Activated naive CD8-positive, alpha-beta T cell treated with anti-CD3 and anti-CD28 coated beads, Interleukin-2, amount 10 ng/mL, durations not matched to agents 7 days and 5 days (primary cell): ENCODE measurements at regions not wholly inside any gene's neighbourhood (a gene's known extent, or its start where the extent isn't known, plus 50 kb on each side); places are given as distances from the start of the nearest gene placed in this dataset.
"Not testable (repeated sequence)": the region's sequence is repeated elsewhere in the genome, so short reads cannot be mapped to it uniquely, and the experiment has no call there.

Experiments
- ATAC-seq: fragments of 150-1000 bp; cut with Tn5 transposase; one replicate; pipeline ENCODE4 v1.10.0; 2021; ENCODE audit warnings: low read depth, moderate library complexity
- POLR2A ChIA-PET: fragments of 350-600 bp; sonication (Branson Sonifier 250); formaldehyde crosslinking; loops from one replicate; lab custom pipeline; 2021; ENCODE audit warnings: antibody characterized with exemption; lab: Charles Lee
- DNase-seq: peaks from one replicate; pipeline ENCODE4 v3.0.0; 2021
- H3K27ac Mint-ChIP-seq: one replicate; pipeline ENCODE4 v1.8.0; 2022; ENCODE audit warnings: mild to moderate bottlenecking, mixed read lengths
- H3K27me3 Mint-ChIP-seq: one replicate; pipeline ENCODE4 v1.8.0; 2022; ENCODE audit warnings: mild to moderate bottlenecking, moderate library complexity, mixed read lengths
- H3K36me3 Mint-ChIP-seq: one replicate; pipeline ENCODE4 v1.8.0; 2021; ENCODE audit warnings: mild to moderate bottlenecking, mixed read lengths
- H3K4me1 Mint-ChIP-seq: one replicate; pipeline ENCODE4 v1.8.0; 2021; ENCODE audit warnings: mixed read lengths
- H3K4me3 Mint-ChIP-seq: one replicate; pipeline ENCODE4 v1.8.0; 2022; ENCODE audit warnings: mild to moderate bottlenecking, moderate library complexity, mixed read lengths
- H3K9me3 Mint-ChIP-seq: one replicate; pipeline ENCODE4 v1.8.0; 2021; ENCODE audit warnings: mixed read lengths

DNA sequence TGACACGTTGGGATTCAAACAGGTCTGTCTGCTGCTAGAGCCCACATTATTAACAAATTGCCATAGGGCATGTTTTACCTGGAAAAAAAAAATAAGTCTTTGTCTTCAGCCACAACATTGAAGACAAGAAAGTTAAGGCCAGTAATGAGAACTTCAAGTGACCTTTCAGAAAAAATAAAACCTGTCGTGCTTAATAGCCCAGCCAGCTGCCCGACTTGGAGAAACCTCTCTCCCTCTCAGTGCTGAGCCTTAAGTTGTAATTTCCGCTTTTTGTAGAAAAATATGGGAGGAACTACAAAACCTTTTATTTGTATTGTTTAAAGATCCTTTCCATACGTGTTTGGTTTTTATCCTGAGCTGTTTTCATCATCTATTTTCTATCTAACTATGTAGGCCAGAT lies 454.3 kb upstream of the SLITRK6 start:
- H3K27me3 Mint-ChIP-seq, DNase-seq, H3K36me3 Mint-ChIP-seq, H3K4me1 Mint-ChIP-seq, H3K27ac Mint-ChIP-seq, H3K4me3 Mint-ChIP-seq, ATAC-seq, H3K9me3 Mint-ChIP-seq, POLR2A ChIA-PET: not testable (repeated sequence)

DNA sequence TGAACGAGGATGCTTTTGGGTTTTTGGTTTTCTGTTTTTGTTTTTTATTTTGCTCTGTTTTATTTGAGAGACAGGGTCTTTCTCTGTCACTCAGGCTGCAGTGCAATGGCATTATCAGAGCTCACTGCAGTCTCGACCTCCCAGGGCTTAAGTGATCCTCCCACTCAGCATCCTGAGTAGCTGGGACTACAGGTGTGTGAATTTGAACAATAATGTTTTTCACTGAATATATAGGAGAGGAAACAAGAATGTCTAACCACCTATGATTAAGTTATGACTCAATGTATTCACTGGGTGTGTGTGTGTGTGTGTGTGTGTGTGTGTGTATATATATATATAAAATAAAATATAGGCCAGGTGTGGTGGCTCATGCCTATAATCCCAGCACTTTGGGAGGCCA lies 456.6 kb upstream of the SLITRK6 start:
- H3K4me1 Mint-ChIP-seq, POLR2A ChIA-PET, DNase-seq, H3K4me3 Mint-ChIP-seq, H3K27ac Mint-ChIP-seq, H3K27me3 Mint-ChIP-seq, ATAC-seq, H3K9me3 Mint-ChIP-seq, H3K36me3 Mint-ChIP-seq: not testable (repeated sequence)

DNA sequence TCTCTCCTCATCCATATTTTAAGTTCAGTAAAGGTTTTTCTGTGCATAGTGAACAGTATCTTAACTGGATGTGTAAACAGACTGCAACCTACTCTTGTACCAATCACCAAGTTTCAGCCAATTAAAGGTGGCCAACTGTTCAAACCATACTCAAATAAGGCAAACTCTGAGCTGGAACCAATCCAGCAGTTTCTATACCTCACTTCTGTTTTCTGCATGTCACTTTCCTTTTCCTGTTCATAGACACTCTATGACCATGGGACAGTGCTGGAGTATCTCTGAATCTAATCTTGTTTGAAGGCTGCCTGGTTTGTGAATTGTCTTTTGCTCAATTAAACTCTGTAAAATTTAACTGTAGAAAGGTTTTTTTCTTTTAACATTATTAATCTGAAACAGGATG lies 470.3 kb upstream of the SLITRK6 start:
- ATAC-seq = no peak
- Mint-ChIP-seq H3K27me3 (no peaks in the 10 kb centered on the region), H3K9me3 (no peaks in the 10 kb centered on the region), H3K36me3 (no peaks in the 10 kb centered on the region), H3K27ac (no peak overlapping the region), H3K4me1 (no peaks in the 10 kb centered on the region), H3K4me3 (no peak overlapping the region)
- POLR2A ChIA-PET = no interaction called here
- DNase-seq = no peak

DNA sequence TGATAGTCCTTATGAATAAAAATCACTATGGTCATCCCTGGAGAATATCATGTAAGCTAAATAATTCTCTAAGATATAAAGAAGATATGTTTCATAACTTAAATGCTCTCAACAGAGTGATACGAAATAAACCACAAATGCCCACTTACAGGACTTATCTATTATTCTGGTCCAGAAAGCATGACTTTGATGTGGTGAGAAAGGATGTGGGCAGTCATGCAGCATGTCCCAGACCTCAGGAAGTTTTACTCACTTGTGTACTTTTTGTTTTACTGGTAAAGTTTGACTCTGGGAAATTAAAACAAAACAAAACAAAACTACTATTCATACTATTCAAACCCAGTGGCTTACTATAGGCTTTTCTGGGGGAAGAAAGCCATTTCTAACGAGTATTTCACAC lies 483.2 kb upstream of the SLITRK6 start:
- Mint-ChIP-seq H3K4me1 (no peaks in the 10 kb centered on the region), H3K4me3 (no peak overlapping the region), H3K27ac (no peak overlapping the region), H3K27me3 (no peaks in the 10 kb centered on the region), H3K36me3 (no peaks in the 10 kb centered on the region), H3K9me3 (no peaks in the 10 kb centered on the region)
- DNase-seq = no peak
- POLR2A ChIA-PET = no interaction called here
- ATAC-seq = no peak

DNA sequence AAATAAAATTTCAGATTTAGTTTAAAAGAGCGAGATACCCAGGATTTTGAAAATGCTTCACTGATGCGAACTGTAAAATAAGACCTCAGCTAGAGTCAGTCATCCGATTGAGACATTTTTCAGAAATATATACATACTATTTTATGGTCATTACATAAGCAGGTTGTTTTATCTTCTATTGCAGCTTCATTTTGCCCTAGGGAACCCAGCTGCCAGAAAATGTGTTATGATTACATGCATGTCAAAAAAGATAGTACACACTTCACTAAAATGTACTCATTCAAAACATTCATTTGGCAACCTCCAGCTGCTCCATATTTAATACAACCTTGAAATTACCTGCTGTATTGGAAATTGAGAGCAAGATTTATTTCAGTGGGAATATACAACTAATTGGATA lies 483.8 kb upstream of the SLITRK6 start:
- no peaks in the 10 kb centered on the region for H3K9me3 Mint-ChIP-seq
- no peaks in the 10 kb centered on the region for H3K27me3 Mint-ChIP-seq
- no peaks in the 10 kb centered on the region for H3K36me3 Mint-ChIP-seq
- no peak overlapping the region for H3K27ac Mint-ChIP-seq
- no peak for DNase-seq
- no peak overlapping the region for H3K4me3 Mint-ChIP-seq
- no peak for ATAC-seq
- POLR2A ChIA-PET = no interaction called here
- H3K4me1 Mint-ChIP-seq = no peaks in the 10 kb centered on the region

DNA sequence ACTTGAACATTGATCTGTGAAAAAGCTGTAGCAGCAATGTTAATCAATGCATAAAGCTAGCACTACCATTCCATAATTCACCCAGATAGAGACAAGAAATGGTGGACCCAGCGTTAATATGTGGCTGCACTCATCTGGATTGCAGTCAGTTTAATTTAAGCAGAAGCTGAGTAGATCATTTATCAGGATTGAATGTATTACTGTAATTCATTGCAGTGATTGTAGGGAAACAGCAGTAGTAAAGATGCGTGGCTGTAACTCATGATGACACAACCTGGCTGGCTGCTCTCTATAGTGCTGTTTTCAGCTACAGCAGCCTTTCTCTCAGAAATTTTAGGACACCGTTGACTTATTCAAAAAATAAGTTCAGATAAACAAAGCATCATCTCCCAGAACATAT lies 499.5 kb upstream of the SLITRK6 start:
- no peak for ATAC-seq
- H3K36me3 Mint-ChIP-seq = no peaks in the 10 kb centered on the region
- H3K27me3 Mint-ChIP-seq = no peaks in the 10 kb centered on the region
- H3K4me3 Mint-ChIP-seq = no peak overlapping the region
- no peak overlapping the region for H3K27ac Mint-ChIP-seq
- no peak for DNase-seq
- H3K9me3 Mint-ChIP-seq = no peaks in the 10 kb centered on the region
- POLR2A ChIA-PET = no interaction called here
- H3K4me1 Mint-ChIP-seq = no peaks in the 10 kb centered on the region

DNA sequence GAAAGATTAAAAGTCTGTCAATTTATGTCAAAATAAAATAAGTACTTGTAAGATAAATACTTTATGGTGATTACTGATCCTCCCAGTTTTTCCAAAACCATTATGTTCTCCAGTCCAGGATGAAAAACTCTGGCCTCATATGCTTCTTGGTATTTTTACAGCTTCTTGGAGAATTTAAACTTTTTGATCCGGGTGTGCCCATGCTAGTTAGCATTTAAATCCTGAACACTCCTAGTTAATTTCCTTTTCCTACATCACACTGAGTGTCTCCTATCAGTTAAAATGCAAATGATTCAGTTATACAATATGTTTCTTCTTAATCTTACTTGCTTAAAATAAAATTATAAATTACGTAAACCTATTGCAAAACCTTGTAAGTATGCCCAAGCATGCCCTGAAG lies 499.9 kb upstream of the SLITRK6 start:
- DNase-seq = no peak
- Mint-ChIP-seq H3K4me1 (no peaks in the 10 kb centered on the region), H3K27ac (no peak overlapping the region), H3K36me3 (no peaks in the 10 kb centered on the region), H3K4me3 (no peak overlapping the region), H3K9me3 (no peaks in the 10 kb centered on the region), H3K27me3 (no peaks in the 10 kb centered on the region)
- ATAC-seq = no peak
- POLR2A ChIA-PET = no interaction called here

DNA sequence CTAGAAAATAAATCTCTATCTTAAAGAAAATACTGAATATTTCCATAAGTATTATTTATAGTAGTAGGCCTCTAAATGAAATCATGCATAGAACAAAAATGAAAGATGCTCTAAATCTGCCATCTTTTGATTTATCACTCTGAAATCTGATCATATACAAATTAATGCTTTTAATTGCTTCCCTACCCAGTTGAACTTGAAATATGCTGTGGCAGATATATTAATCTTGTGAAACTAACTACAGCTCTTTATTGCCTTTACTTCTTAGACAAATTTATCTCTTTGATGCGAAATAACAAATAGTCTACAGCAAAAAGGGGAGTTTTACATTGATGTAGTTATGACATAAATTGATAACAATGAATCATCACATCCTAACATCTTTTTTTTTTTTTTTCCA lies 510.7 kb upstream of the SLITRK6 start:
- Mint-ChIP-seq H3K9me3 (no peaks in the 10 kb centered on the region), H3K27me3 (no peaks in the 10 kb centered on the region), H3K36me3 (no peaks in the 10 kb centered on the region), H3K4me3 (no peak overlapping the region), H3K4me1 (no peaks in the 10 kb centered on the region), H3K27ac (no peak overlapping the region)
- DNase-seq = no peak
- POLR2A ChIA-PET = no interaction called here
- no peak for ATAC-seq

DNA sequence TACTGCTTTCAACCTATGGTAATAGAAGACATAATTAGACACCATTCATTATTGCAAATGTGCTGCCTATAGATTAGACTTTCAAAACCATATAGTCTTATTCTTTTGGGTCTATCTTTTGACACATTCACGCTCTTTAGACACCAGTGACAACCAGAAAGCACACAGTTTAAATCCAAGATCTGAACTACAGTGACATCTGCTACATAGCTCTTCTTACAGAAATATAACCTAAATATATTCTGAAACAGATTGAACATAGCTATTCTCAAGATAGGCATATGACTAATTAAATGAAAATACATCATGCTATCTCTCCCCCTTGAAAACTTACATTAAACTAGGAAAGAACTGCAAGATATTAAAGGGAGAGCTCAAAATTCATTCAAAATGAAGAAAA lies 514.2 kb upstream of the SLITRK6 start:
- H3K4me1 Mint-ChIP-seq = no peaks in the 10 kb centered on the region
- H3K27me3 Mint-ChIP-seq = no peaks in the 10 kb centered on the region
- no peak overlapping the region for H3K4me3 Mint-ChIP-seq
- H3K9me3 Mint-ChIP-seq = no peaks in the 10 kb centered on the region
- H3K27ac Mint-ChIP-seq = no peak overlapping the region
- H3K36me3 Mint-ChIP-seq = no peaks in the 10 kb centered on the region
- DNase-seq = no peak
- POLR2A ChIA-PET = no interaction called here
- no peak for ATAC-seq

DNA sequence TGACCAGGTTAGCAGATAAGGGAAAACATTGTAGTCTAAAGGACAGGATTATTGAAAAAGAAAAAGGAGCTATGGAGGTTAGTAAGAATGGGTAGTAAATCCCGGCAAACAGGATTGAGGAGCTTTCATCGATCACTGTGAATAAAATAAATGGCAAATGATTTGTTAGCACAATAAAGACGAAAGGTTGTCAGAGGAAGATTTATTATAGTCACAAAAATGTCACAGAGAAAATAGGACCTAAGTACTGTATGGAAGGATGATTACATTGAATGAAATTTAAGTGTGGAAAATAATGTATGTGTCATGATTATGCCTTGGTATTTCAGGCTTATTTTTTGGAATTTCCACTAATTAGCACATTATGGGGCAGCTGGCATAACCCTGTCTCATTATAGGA lies 519.2 kb upstream of the SLITRK6 start:
- POLR2A ChIA-PET = no interaction called here
- H3K4me3 Mint-ChIP-seq = no peak overlapping the region
- no peak overlapping the region for H3K27ac Mint-ChIP-seq
- H3K36me3 Mint-ChIP-seq = no peaks in the 10 kb centered on the region
- peaks cover 1% of the 10 kb centered on the region for H3K9me3 Mint-ChIP-seq
- ATAC-seq (no peak), DNase-seq (no peak)
- H3K27me3 Mint-ChIP-seq = no peaks in the 10 kb centered on the region
- no peaks in the 10 kb centered on the region for H3K4me1 Mint-ChIP-seq

DNA sequence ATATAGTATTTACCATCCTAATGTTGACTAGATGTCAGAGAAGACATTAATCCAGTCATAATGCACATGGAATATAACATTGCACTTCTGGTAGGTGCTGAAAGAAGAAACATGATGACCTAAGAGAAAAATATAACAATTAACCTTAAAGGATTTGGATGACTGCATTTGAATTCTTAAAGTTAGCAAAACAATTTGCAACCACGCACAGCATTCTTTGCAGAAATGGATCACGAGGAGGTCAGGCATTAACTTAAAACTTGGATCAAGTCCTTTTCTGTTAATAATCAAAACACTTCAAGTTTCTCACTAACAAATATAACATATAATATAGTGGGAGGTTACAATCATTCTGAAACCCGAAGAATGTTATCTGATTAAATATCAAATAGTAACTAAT lies 525.0 kb upstream of the SLITRK6 start:
- Mint-ChIP-seq H3K27ac (no peak overlapping the region), H3K9me3 (peaks cover 2% of the 10 kb centered on the region), H3K27me3 (no peaks in the 10 kb centered on the region), H3K4me1 (no peaks in the 10 kb centered on the region), H3K4me3 (no peak overlapping the region), H3K36me3 (no peaks in the 10 kb centered on the region)
- ATAC-seq (no peak), DNase-seq (no peak)
- POLR2A ChIA-PET = no interaction called here

DNA sequence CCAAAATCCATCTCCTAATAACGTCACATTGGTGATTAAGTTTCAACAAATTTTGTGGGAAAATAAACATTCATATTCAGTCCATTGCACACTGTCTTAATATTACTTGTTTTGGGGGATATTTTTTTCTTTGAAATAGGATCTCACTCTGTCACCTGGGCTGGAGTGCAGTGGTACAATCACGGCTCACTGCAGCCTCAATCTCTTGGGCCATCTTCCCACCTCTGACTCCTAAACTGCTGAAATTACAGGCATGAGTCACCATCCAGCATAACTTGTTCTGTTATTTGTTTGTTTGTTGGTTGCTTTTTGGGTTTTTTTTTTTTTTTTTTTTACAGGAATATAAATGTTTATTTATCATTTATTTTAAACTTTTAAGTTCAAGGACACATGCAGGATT lies 556.1 kb upstream of the SLITRK6 start:
- H3K9me3 Mint-ChIP-seq = peaks cover 8% of the 10 kb centered on the region
- H3K27ac Mint-ChIP-seq = no peak overlapping the region

DNA sequence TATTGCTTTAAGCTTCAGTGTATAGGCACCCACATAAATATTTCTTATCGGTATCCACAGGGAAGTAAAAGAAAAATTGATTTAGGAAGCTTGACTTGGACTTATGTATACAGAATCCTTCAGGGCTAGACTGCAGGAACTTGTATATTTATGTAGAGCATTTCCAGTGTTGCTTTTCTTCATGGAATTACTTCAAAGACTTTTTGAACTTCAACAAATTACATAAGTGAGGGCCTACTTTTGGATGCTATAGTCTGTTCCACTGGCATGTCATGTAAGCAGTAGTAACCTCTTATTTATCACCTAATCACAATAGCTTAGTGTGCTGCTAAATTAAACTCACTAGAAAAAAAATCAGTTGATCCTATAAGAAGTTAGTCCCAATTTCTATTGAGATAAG lies 557.9 kb upstream of the SLITRK6 start:
- no peaks in the 10 kb centered on the region for H3K4me1 Mint-ChIP-seq
- POLR2A ChIA-PET = no interaction called here
- no peak overlapping the region for H3K27ac Mint-ChIP-seq
- no peaks in the 10 kb centered on the region for H3K27me3 Mint-ChIP-seq
- no peaks in the 10 kb centered on the region for H3K36me3 Mint-ChIP-seq
- peaks cover 6% of the 10 kb centered on the region for H3K9me3 Mint-ChIP-seq
- H3K4me3 Mint-ChIP-seq = no peak overlapping the region
- ATAC-seq (no peak), DNase-seq (no peak)

More for the DNA sequence above, 556.1 kb upstream of the SLITRK6 start:
- POLR2A ChIA-PET = no interaction called here
- DNase-seq (no peak), ATAC-seq (no peak)
- Mint-ChIP-seq H3K4me1 (no peaks in the 10 kb centered on the region), H3K27me3 (no peaks in the 10 kb centered on the region), H3K4me3 (no peak overlapping the region), H3K36me3 (no peaks in the 10 kb centered on the region)

DNA sequence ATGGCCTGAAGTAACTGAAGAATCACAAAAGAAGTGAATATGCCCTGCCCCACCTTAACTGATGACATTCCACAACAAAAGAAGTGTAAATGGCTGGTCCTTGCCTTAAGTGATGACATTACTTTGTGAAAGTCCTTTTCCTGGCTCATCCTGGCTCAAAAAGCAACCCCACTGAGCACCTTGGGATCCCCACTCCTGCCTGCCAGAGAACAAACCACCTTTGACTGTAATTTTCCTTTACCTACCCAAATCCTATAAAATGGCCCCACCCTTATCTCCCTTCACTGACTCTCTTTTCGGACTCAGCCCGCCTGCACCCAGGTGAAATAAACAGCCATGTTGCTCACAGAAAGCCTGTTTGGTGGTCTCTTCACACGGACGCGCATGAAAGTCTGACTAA lies 564.5 kb upstream of the SLITRK6 start:
- ATAC-seq, DNase-seq, H3K4me3 Mint-ChIP-seq, H3K36me3 Mint-ChIP-seq, H3K4me1 Mint-ChIP-seq, H3K9me3 Mint-ChIP-seq, H3K27me3 Mint-ChIP-seq, H3K27ac Mint-ChIP-seq, POLR2A ChIA-PET: not testable (repeated sequence)

DNA sequence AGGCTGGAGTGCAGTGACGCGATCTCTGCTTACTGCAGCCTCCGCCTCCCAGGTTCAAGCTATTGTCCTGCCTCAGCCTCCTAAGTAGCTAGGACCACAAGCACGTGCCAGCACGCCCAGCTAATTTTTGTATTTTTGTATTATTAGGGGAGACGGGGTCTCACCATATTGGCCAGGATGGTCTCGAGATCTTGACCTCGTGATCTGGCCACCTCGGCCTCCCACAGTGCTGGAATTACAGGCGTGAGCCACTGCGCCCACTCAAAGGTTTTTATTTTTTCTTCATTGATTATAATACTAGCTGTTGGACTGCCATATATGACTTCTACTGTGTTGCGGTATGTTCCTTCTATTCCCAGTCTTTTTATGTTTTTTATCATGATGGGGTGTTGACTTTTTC lies 569.7 kb upstream of the SLITRK6 start:
- Mint-ChIP-seq H3K4me3 (no peak overlapping the region), H3K9me3 (peaks cover 7% of the 10 kb centered on the region), H3K36me3 (no peaks in the 10 kb centered on the region), H3K4me1 (no peaks in the 10 kb centered on the region), H3K27me3 (no peaks in the 10 kb centered on the region), H3K27ac (no peak overlapping the region)
- POLR2A ChIA-PET = no interaction called here
- DNase-seq = no peak
- no peak for ATAC-seq
